Bronchial epithelial cell (primary cell): ENCODE measurements at regions not wholly inside any gene's neighbourhood (a gene's known extent, or its start where the extent isn't known, plus 50 kb on each side); places are given as distances from the start of the nearest gene placed in this dataset.
A peak's percentile ranks its signal among the peaks of the same experiment; 100 is the strongest.

Experiments used
- DNase-seq: peaks from one replicate; pipeline ENCODE4 v3.0.0-alpha.2; 2010; ENCODE audit warnings: low read depth
- FAIRE-seq: peaks from 2 replicates; lab custom pipeline; 2011; peaks lifted over from hg19 to GRCh38; lab: Jason Lieb, UNC
- H3K27me3 ChIP-seq: 2 replicates; pipeline ENCODE4 v1.5.1; 2011; ENCODE audit warnings: low read length; ENCODE audit not compliant: control insufficient read depth, insufficient read depth
- H3K36me3 ChIP-seq: 2 replicates; pipeline ENCODE4 v1.5.1; 2011; ENCODE audit warnings: low read length; ENCODE audit not compliant: control insufficient read depth, insufficient read depth
- H3K4me3 ChIP-seq: 2 replicates; pipeline ENCODE4 v1.5.1; 2011; ENCODE audit warnings: mild to moderate bottlenecking, low read depth, low read length, control low read depth
- CTCF ChIP-seq: IDR thresholded peaks from 2 replicates; pipeline ENCODE4 v1.5.1; 2011; ENCODE audit warnings: mild to moderate bottlenecking, moderate library complexity, low read length, control low read depth, inconsistent platforms; ENCODE audit not compliant: insufficient read depth, severe bottlenecking

- DNase-seq (no peak), FAIRE-seq (no peak)
- Histone ChIP-seq H3K27me3 (no peaks in the 10 kb centered on the region), H3K36me3 (no peaks in the 10 kb centered on the region), H3K4me3 (no peak overlapping the region)
- TF ChIP-seq CTCF = no peak
Observed at GRCh38 chr9:38211002-38211401, 142.0 kb upstream of the SHB start.

GRCh38 chr9:38208206-38208901 is 139.3 kb upstream of the SHB start:
- DNase-seq (peak; percentile 94), FAIRE-seq (peak; percentile 93)
- Histone ChIP-seq H3K27me3 (no peaks in the 10 kb centered on the region), H3K4me3 (no peak overlapping the region), H3K36me3 (no peaks in the 10 kb centered on the region)
- TF ChIP-seq CTCF = no peak

- no peak for TF ChIP-seq CTCF
- Histone ChIP-seq H3K27me3 (no peaks in the 10 kb centered on the region), H3K36me3 (no peaks in the 10 kb centered on the region), H3K4me3 (no peak overlapping the region)
- FAIRE-seq = no peak
- DNase-seq = no peak
Observed at GRCh38 chr9:38207247-38207778, 138.3 kb upstream of the SHB start.

- no peak for FAIRE-seq
- Histone ChIP-seq H3K27me3 (no peaks in the 10 kb centered on the region), H3K36me3 (no peaks in the 10 kb centered on the region), H3K4me3 (no peak overlapping the region)
- DNase-seq = peak; percentile 63
- TF ChIP-seq CTCF = no peak
Observed at GRCh38 chr9:38205279-38205678, 136.3 kb upstream of the SHB start.

GRCh38 chr9:38202336-38202938 is 133.4 kb upstream of the SHB start:
- Histone ChIP-seq H3K4me3 (no peak overlapping the region), H3K27me3 (no peaks in the 10 kb centered on the region), H3K36me3 (no peaks in the 10 kb centered on the region)
- no peak for TF ChIP-seq CTCF
- DNase-seq = no peak
- FAIRE-seq = no peak

- peak; percentile 36 for FAIRE-seq
- Histone ChIP-seq H3K27me3 (no peaks in the 10 kb centered on the region), H3K4me3 (no peak overlapping the region), H3K36me3 (no peaks in the 10 kb centered on the region)
- no peak for DNase-seq
- no peak for TF ChIP-seq CTCF
Observed at GRCh38 chr9:38201844-38202243, 132.8 kb upstream of the SHB start.
